ENCODE measurements at regions not wholly inside any gene's neighbourhood (a gene's known extent, or its start where the extent isn't known, plus 50 kb on each side); places are given as distances from the start of the nearest gene placed in this dataset.

DNA sequence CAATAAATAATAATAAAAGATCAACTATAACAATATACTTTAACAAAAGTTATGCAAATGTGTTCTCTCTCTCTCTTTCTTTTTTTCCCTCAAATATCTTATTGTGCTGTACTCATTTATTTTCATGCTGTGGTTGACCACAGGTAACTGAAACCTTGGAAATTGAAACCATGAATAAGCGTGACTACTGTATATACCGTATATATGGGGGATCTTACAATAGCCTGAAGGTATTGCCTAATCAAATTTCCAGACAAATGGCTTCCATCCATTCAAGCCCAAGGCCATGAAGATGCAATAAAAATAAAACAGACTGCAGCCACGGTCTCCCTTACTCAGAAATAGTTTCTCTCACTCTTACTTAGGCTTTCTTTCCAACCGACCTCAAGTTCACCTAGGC is 98.3 kb downstream of the SLITRK6 start:
- WGBS, 2 experiments (ENCODE audit: extremely low coverage in 2 of 2, insufficient read length in 1 of 2) = no CpG with 5 or more reads among the region's 4 CpGs
- DNase-seq = no peak
- no peak for ATAC-seq (ENCODE audit: low read depth)

More for the DNA sequence above, 98.3 kb downstream of the SLITRK6 start:
- ChIA-PET CTCF (no interaction called here), POLR2A (ENCODE audit: unreplicated experiment) (no interaction called here)
- no peak overlapping the region for H4K91ac ChIP-seq (ENCODE audit: insufficient read depth, low read depth, low read length)
- no peak overlapping the region for H2AFZ ChIP-seq (replicated peaks; ENCODE audit: low read length, poor library complexity)
- H3K4me3 ChIP-seq (ENCODE audit: insufficient read depth, low read depth, low read length) = no peak overlapping the region
- TF ChIP-seq CEBPB (IDR thresholded peaks at IDR 0.05; ENCODE audit: low read depth, low read length) = 0 out of 2 replicates have a peak, but pooled peaks have one; percentile 7
- TF ChIP-seq RFX5 (IDR thresholded peaks at IDR 0.05; ENCODE audit: low read depth, low read length) = no peak
- no peak overlapping the region for H2AK5ac ChIP-seq (ENCODE audit: low read depth, low read length)
- in situ Hi-C loops (cut with MboI; ENCODE audit: low sequenced_read_pairs) (no loop called here), intact Hi-C loops (cut with micrococcal nuclease) (no loop called here), dilution Hi-C loops (cut with HindIII; ENCODE audit: low sequenced_read_pairs, unreplicated experiment) (no loop called here)
- H3K9me1 ChIP-seq (ENCODE audit: insufficient read depth, low read length) = no peaks in the 10 kb centered on the region
- no peaks in the 10 kb centered on the region for H3K79me1 ChIP-seq (ENCODE audit: low read depth in 1 of 2, low read length in 2 of 2)
- no peak overlapping the region for H4K8ac ChIP-seq (ENCODE audit: low read depth in 2 of 2, low read length in 2 of 2)
- H2AK9ac ChIP-seq (replicated peaks; ENCODE audit: low read depth, low read length, poor library complexity) = no peak overlapping the region
- H3K4me1 ChIP-seq (ENCODE audit: control insufficient read depth, insufficient read depth, low read length) = no peaks in the 10 kb centered on the region; the same call in 1 of the 2 replicates
- H3K14ac ChIP-seq (replicated peaks; ENCODE audit: low read depth, low read length) = no peak overlapping the region
- H4K20me1 ChIP-seq (ENCODE audit: insufficient read depth, low read length) = no peaks in the 10 kb centered on the region
- H2BK120ac ChIP-seq (ENCODE audit: low read depth, low read length) = no peak overlapping the region
- no peak overlapping the region for H3K27ac ChIP-seq (ENCODE audit: insufficient read depth, low read length)
- no peak overlapping the region for H2BK5ac ChIP-seq (ENCODE audit: low read depth, low read length, poor library complexity, severe bottlenecking)
- H4K5ac ChIP-seq (ENCODE audit: low read depth, low read length) = no peak overlapping the region
- H3K18ac ChIP-seq (ENCODE audit: low read depth, low read length) = no peak overlapping the region
- no TSS peak for BruUV-seq (replicated peaks)
- no peak overlapping the region for H2BK15ac ChIP-seq (ENCODE audit: low read depth, low read length)
- no peak overlapping the region for H3K56ac ChIP-seq (ENCODE audit: extremely low read depth, insufficient read depth, low read length)
- H2BK20ac ChIP-seq (ENCODE audit: low read depth, low read length) = no peak overlapping the region
- H3K4me2 ChIP-seq (ENCODE audit: low read depth, low read length) = no peak overlapping the region
- H3K9me3 ChIP-seq (ENCODE audit: control insufficient read depth, insufficient read depth, low read length) = no peaks in the 10 kb centered on the region
- H3K36me3 ChIP-seq (ENCODE audit: control insufficient read depth, insufficient read depth, low read length) = no peaks in the 10 kb centered on the region
- H3K27me3 ChIP-seq (ENCODE audit: control insufficient read depth, insufficient read depth, low read length) = no peaks in the 10 kb centered on the region
- no peak overlapping the region for H3K9ac ChIP-seq (ENCODE audit: low read depth, low read length)
- H3K23ac ChIP-seq (ENCODE audit: low read depth, low read length) = no peak overlapping the region
- no peak overlapping the region for H3K4ac ChIP-seq (ENCODE audit: low read depth, low read length)

Data from IMR-90 (cell line).